Ovary (tissue), 3 donors: ENCODE measurements at regions not wholly inside any gene's neighbourhood (a gene's known extent, or its start where the extent isn't known, plus 50 kb on each side); places are given as distances from the start of the nearest gene placed in this dataset.

Experiments used
- CTCF ChIP-seq, 3 donors: fragments of 450-650 bp in 2 of 3; fragments of 200-600 bp in 1 of 3; IDR thresholded peaks; one replicate each; pipeline versions ENCODE4 v1.5.1 to v1.8.0; 2016 to 2022; ENCODE audit warnings: antibody characterized with exemption in 3 of 3, mild to moderate bottlenecking in 1 of 3
- EP300 ChIP-seq: sonication (generic); formaldehyde crosslinking; IDR thresholded peaks from one replicate; pipeline ENCODE4 v1.6.1; 2017; ENCODE audit warnings: antibody characterized with exemption
- POLR2A ChIP-seq: fragments of 450-650 bp; IDR thresholded peaks from one replicate; pipeline ENCODE4 v1.6.1; 2017; ENCODE audit warnings: antibody characterized with exemption, mild to moderate bottlenecking, moderate library complexity
- donor health status: DM: no; HTN: no; CAD: no.

GRCh38 chr6:92122746-92123145 is 1296.6 kb downstream of the EPHA7 start:
- TF ChIP-seq POLR2A (no peak), CTCF (IDR thresholded peaks at IDR 0.05) (no peak), EP300 (no peak)
